OCI-LY1 (cell line): ENCODE measurements at regions not wholly inside any gene's neighbourhood (a gene's known extent, or its start where the extent isn't known, plus 50 kb on each side); places are given as distances from the start of the nearest gene placed in this dataset.

Experiments
- CTCF ChIP-seq: fragments of 200-600 bp; sonication (generic), shearing (Covaris generic); IDR thresholded peaks from 2 replicates; pipeline ENCODE4 v1.5.1; 2017; ENCODE audit warnings: mild to moderate bottlenecking, antibody characterized with exemption, low read length, moderate library complexity, mixed read lengths
- EZH2 ChIP-seq: fragments of 200-600 bp; sonication (generic), shearing (Covaris generic); IDR thresholded peaks from 2 replicates; pipeline ENCODE4 v1.8.0; 2017; ENCODE audit warnings: borderline replicate concordance, mixed run types, mild to moderate bottlenecking, antibody characterized with exemption, low read length, moderate library complexity, mixed read lengths

DNA sequence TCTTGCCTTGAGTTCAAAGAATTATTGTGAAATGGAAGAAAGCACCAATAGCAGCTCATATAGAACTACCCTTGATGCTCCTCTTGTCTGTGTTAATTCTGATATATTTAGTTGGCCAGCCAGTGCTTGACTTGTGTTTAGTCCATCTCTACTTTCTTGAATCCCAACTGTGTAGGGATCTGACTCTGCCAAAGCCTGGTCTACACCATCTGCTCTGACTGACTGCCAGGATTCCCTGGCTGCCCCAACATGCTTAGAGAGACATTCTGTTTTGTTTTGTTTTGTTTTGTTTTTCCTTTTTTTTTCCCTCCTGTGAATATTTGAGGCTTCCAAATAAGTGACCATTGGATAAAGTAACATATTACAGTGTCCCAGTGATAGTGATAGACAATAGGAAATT is 953.7 kb upstream of the MANEA start:
- TF ChIP-seq CTCF (no peak), EZH2 (no peak)
